ENCODE measurements at regions not wholly inside any gene's neighbourhood (a gene's known extent, or its start where the extent isn't known, plus 50 kb on each side); places are given as distances from the start of the nearest gene placed in this dataset.

DNA sequence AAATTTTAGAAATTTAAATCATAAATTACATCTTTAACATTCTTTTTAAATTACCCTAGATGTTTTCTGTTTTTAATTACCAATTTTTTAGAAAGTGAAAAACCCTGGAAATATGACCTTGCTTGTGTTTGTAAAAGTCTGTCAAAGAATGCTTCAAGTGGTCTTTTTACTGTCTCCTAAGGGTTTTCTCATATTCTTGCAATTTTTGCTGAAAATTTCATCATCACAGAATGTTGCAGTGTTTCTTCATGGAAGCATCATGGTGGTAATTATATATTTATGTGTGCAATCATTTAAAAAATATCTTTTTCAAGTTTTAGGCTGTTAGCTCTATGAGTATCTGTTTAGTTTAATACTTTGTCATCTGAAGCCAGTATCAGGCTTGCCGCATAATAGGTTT lies 178.2 kb downstream of the HDGFL1 start:
- TF ChIP-seq, protein P1, sequence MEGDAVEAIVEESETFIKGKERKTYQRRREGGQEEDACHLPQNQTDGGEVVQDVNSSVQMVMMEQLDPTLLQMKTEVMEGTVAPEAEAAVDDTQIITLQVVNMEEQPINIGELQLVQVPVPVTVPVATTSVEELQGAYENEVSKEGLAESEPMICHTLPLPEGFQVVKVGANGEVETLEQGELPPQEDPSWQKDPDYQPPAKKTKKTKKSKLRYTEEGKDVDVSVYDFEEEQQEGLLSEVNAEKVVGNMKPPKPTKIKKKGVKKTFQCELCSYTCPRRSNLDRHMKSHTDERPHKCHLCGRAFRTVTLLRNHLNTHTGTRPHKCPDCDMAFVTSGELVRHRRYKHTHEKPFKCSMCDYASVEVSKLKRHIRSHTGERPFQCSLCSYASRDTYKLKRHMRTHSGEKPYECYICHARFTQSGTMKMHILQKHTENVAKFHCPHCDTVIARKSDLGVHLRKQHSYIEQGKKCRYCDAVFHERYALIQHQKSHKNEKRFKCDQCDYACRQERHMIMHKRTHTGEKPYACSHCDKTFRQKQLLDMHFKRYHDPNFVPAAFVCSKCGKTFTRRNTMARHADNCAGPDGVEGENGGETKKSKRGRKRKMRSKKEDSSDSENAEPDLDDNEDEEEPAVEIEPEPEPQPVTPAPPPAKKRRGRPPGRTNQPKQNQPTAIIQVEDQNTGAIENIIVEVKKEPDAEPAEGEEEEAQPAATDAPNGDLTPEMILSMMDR (IDR thresholded peaks at IDR 0.05) = no peak
- no peak for TF ChIP-seq POLR2A (IDR thresholded peaks at IDR 0.05)
